ENCODE measurements at regions not wholly inside any gene's neighbourhood (a gene's known extent, or its start where the extent isn't known, plus 50 kb on each side); places are given as distances from the start of the nearest gene placed in this dataset.
"Not testable (repeated sequence)": the region's sequence is repeated elsewhere in the genome, so short reads cannot be mapped to it uniquely, and the experiment has no call there.

DNA sequence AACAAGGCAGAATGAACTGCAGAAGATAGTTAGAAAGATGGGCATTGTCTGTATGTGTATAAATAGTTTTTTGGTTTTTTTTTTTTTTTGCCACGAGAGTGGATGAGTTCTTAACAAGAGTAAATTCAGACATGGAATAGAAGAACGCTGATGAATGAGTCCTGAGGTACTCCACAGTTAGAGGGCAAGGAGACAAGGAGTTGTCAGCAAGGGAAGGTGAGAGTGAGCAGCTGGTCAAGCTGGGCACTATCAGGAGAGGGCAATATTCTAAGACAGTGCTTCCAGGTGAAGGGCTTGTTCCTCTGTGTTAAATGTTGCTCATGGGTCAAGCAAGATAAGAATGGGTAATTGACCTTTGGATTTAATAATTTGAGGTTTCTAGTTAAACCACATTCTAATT, 138.6 kb upstream of the FAM78B start:
- no peak for DNase-seq (ENCODE audit: low read depth)

DNA sequence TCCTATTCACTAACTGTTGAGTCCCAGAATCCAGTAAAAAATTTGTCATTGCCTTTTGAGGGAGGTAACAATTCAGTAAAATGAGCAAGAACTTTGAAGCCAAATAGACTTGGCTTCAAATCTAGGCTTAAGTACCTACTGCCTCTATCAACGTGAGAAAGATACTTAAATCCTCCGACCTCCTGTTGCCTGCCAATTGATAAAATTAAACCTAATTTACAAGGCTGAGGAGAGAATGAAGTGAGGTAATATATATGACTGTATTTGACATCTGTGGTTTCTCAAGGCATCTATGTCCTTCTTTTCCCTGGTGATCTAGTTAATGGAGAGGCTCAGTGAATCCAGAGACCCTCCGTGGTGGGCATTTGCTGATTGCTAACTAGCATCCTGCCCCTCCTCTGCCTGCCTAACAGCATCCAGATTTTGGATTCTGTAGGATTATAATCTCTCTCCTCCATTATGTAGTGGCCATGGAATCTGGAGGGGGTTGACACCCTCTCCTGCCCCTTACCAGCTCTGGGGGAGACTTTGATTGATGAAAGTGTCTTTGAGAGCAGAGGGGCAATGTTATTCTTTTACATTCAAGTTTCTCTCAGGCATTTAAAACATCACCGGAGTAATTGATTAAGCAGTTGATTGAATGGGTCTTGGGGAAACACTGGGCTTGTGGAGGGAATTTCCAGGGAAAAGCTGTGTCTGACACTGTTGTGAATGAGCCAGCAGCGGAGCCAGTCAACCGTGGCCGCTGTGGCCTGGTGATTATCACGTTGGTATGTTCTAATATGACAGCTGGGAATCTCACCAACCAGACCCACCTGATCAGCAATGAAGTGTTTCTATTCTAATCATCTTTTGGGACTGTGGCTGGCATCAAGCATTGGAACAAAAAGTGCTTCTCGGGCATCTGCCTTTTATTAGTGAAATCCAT, 140.7 kb upstream of the FAM78B start:
- DNase-seq (ENCODE audit: low read depth), result no peak

DNA sequence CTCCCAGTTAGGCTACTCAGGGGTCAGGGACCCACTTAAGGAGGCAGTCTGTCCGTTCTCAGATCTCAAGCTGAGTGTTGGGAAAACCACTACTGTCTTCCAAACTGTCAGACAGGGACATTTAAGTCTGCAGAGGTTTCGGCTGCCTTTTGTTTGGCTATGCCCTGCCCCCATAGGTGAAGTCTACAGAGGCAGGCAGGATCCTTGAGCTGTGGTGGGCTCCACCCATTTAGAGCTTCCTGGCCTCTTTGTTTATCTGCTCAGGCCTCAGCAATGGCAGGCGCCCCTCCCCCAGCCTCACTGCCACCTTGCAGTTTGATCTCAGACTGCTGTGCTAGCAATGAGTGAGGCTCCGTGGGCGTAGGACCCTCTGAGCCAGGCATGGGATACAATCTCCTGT, 149.5 kb upstream of the FAM78B start:
- not testable (repeated sequence) for DNase-seq (ENCODE audit: low read depth)

- no peak for DNase-seq (ENCODE audit: low read depth)
Measured at GRCh38 chr1:166322470-166322869, 155.7 kb upstream of the FAM78B start.

GRCh38 chr1:166327886-166328285, 161.1 kb upstream of the FAM78B start:
- DNase-seq (ENCODE audit: low read depth), result no peak

- no peak for DNase-seq (ENCODE audit: low read depth)
Measured at GRCh38 chr1:166328956-166329355, 162.2 kb upstream of the FAM78B start.

DNA sequence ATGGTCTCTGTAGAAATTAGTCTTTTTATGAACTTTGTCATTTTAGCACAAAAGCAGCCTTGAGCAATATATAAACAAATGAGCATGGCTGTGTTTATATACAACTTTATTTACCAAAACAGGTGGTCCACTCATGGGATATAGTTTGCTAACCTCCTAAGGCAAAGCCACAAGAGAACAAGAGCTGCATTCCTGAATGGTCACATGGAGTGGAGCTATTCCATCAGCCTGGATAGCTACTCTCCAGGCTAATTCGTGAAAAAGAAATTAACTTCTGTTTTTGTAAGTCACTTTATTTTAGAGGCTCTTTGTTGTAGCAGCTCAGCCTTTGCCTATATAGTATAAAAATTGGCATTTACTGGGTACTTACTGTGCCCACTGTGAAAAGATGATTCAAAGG, 163.3 kb upstream of the FAM78B start:
- DNase-seq (ENCODE audit: low read depth), result no peak

DNA sequence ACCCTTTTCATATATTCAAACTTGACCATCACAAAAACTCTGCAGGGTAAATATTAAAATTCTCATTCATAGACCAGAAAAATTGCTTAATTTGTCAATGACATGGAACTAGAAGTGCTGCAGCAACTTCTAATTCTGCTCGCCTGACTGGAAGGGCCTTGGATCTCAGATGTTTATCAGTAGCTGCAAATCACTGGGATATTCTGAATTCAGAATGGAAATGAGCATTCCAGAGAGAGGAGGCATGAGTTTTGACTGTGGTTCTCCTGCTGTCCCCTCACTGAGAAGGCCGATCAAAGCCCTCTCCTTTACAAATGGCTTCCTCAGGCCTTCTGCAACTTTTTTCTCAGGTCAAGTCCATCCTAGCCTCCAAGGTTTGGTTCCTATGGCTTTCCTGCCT, 171.3 kb upstream of the FAM78B start:
- no peak for DNase-seq (ENCODE audit: low read depth)

GRCh38 chr1:166340709-166341108, 173.9 kb upstream of the FAM78B start:
- no peak for DNase-seq (ENCODE audit: low read depth)

GRCh38 chr1:166343276-166343675, 176.5 kb upstream of the FAM78B start:
- DNase-seq (ENCODE audit: low read depth), result no peak

DNA sequence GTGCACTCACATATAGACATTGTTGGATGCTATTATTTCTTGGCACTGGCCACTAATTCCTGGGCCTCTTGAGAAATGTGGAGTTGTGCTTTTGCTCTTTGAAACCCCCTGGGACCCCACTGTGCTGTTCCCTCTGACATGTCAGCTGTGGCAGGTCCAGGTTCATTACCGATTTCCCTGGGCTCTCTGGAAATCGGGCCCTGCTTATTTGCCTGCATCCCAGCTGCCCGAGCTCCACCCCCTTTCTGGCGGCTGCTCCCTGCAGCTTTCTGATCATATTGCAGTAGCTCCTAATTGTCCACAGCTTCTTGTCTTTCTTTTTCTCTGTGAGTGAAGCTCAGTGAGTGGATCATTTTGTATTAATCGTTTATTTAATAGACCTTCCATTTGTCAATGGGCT, 183.7 kb upstream of the FAM78B start:
- DNase-seq (ENCODE audit: low read depth), result no peak

- no peak for DNase-seq (ENCODE audit: low read depth)
Measured at GRCh38 chr1:166351676-166352075, 184.9 kb upstream of the FAM78B start.

DNA sequence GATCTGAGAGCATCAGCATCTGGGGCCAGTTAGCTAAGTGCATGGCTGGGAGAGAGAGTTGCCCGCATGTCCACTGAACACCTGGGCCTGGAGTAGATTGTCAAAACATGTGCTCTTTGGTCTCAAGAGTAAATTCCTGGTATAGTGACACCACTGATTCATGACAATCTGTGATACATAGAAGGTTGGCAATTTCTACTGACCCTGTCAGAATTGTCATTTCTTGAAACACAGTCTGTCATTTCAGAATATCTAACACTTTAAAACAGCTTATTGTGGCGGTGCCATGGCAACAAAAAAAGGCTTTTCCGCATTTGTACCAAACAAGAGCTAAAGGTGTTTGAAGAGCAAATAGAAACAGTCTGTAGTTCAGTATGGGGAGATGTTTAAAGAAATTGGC, 186.4 kb upstream of the FAM78B start:
- no peak for DNase-seq (ENCODE audit: low read depth)

GRCh38 chr1:166354406-166354805, 187.6 kb upstream of the FAM78B start:
- no peak for DNase-seq (ENCODE audit: low read depth)

GRCh38 chr1:166365081-166365480, 198.3 kb upstream of the FAM78B start:
- DNase-seq (ENCODE audit: low read depth), result no peak

- DNase-seq (ENCODE audit: low read depth), result no peak
Measured at GRCh38 chr1:166368030-166368429, 201.2 kb upstream of the FAM78B start.

DNA sequence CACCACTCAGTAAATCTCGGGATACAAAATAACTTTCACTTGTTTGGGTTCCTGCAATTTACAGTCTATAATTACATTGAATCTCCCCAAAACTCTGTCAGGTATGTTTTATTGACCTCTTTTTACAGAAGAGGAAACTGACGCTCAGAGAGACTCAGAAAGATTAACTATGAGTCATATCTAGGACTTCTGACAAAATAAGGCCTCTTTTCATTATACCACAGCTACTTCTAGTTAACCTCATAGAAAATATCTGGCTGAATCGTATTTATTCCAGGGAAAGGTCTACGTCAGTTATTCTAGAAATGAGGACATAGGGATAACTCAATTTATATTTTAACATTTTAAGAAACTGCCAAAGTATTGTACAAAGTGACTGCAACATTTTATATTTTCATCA, 211.1 kb upstream of the FAM78B start:
- no peak for DNase-seq (ENCODE audit: low read depth)

- no peak for DNase-seq (ENCODE audit: low read depth)
Measured at GRCh38 chr1:166378805-166379204, 212.0 kb upstream of the FAM78B start.

DNA sequence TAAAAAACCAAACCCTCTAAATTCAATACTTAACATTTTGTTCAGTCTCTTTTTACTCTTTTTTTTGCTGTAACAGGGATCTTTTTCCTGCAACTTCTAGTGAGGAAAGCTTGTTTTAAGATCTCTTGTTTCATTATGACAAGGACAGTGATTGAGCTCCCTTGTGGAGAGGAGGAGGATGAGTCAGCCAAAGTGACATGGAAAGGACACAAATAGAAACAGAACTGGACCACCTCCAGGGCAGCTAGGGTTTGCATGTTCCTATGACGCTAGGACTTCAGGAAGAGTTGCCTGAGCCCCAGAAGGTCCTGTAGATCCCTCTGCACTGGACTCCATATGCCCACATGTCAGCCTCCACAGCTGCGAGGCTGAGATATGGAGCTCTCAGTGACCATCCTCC, 212.6 kb upstream of the FAM78B start:
- DNase-seq (ENCODE audit: low read depth), result no peak

GRCh38 chr1:166383137-166383536, 216.3 kb upstream of the FAM78B start:
- no peak for DNase-seq (ENCODE audit: low read depth)

GRCh38 chr1:166383635-166384346, 217.0 kb upstream of the FAM78B start:
- no peak for DNase-seq (ENCODE audit: low read depth)

DNA sequence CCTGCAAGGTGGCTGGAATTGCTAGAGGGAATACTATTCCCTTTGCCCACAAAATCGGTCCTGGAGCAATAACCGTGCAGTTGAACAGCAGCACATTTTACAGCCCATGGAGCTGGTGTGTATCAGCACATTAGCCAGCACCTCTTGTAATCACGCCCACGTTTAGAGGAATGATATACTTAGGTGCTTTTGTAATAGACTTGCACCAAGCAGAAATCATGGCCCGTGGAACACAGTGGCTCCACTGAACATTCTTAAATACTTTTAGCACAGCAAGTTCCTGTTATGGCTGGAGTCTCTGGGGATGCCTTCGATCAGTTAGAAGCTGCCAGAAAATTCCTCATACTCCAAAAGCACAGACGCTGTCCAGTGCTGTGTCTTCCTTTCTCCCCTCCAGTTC, 218.1 kb upstream of the FAM78B start:
- no peak for DNase-seq (ENCODE audit: low read depth)

DNA sequence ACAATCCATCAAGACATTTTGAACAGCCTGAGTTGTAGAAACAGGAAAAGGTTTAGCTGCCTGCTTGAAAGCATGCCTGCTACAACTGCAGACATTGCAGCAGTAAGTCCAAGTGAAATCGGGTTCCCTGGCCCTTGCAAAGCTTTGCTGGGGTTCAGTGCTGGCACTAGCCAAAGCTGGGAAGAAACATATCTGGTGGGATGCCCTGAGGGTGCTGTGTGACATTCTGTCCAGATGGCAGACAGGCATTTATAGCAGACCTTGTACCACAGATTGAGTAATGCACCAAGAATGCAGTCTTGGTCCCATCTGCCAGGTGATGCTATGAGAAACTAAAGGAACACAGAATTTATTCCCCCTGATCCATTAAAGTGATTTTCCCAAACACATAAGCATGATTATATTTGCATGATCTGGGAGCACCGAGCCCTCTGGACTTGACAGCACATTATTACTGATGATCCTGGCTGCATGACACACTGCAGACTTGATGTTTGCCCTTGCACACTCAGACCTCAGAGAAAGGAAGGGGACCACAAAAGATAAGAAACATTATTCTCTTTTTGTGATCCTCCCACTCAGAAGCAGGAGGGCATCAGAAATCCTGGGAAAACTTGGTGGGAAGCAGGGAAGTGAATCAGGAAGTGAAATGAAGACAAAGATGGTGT, 223.7 kb upstream of the FAM78B start:
- DNase-seq (ENCODE audit: low read depth), result no peak
